ENCODE measurements at regions not wholly inside any gene's neighbourhood (a gene's known extent, or its start where the extent isn't known, plus 50 kb on each side); places are given as distances from the start of the nearest gene placed in this dataset.

DNA sequence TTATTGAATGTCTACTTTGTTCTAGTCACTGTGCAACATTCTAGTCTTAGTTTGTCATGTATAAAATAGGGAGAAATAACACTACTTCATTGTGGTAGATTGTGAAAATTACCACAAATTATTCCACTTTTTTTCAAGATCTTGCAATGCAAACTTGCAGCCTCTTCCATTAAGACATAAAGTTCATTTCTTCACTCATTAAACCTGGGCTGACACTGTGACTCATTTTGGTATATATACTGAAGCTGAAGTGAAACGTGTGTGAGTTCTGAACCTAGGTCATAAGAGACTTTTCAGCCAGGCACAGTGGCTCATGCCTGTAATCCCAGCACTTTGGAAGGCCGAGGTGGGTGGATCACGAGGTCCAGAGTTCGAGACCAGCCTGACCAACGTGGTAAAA is 329.0 kb downstream of the BCKDHB start:
- no peak overlapping the region for H3K4me3 ChIP-seq (ENCODE audit: low read depth in 2 of 2, low read length in 1 of 2)
- H3F3A ChIP-seq (replicated peaks; ENCODE audit: insufficient read depth): peaks cover 18% of the 10 kb centered on the region
- H2AFZ ChIP-seq (ENCODE audit: low read depth): no peak overlapping the region
- no peak overlapping the region for H3K9ac ChIP-seq
- H4K20me1 ChIP-seq (ENCODE audit: insufficient read depth): no peaks in the 10 kb centered on the region
- no peak for DNase-seq
- H3K27me3 ChIP-seq (ENCODE audit: insufficient read depth): no peaks in the 10 kb centered on the region
- H3K4me1 ChIP-seq (ENCODE audit: control insufficient read depth in 1 of 2, insufficient read depth in 2 of 2, low read depth in 1 of 2, low read length in 1 of 2): peaks cover 0 to 19% of the 10 kb centered on the region in 2 experiments; a peak in 3 of 4 replicates
- WGBS (ENCODE audit: low lambda C conversion rate): 96% methylated on average over 5 of the region's 5 CpGs
- H3K4me2 ChIP-seq: no peak overlapping the region
- ChIA-PET CTCF (no interaction called here), POLR2A (no interaction called here)
- no peaks in the 10 kb centered on the region for H3K9me3 ChIP-seq
- H3K36me3 ChIP-seq (replicated peaks in 1 of 2; ENCODE audit: control insufficient read depth in 1 of 2, insufficient read depth in 2 of 2, low read length in 1 of 2): no peaks in the 10 kb centered on the region
- no peaks in the 10 kb centered on the region for H3K9me2 ChIP-seq
- no peaks in the 10 kb centered on the region for H3K79me2 ChIP-seq (ENCODE audit: insufficient read depth)
- H3K27ac ChIP-seq (ENCODE audit: low read depth in 2 of 2, low read length in 1 of 2): no peak overlapping the region
- TF ChIP-seq, protein P1, sequence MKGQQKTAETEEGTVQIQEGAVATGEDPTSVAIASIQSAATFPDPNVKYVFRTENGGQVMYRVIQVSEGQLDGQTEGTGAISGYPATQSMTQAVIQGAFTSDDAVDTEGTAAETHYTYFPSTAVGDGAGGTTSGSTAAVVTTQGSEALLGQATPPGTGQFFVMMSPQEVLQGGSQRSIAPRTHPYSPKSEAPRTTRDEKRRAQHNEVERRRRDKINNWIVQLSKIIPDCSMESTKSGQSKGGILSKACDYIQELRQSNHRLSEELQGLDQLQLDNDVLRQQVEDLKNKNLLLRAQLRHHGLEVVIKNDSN (IDR thresholded peaks at IDR 0.05; ENCODE audit: borderline replicate concordance, low read depth): no peak
- no peak for TF ChIP-seq RFX5 (IDR thresholded peaks at IDR 0.05; ENCODE audit: low read length)
- TF ChIP-seq, protein P2, sequence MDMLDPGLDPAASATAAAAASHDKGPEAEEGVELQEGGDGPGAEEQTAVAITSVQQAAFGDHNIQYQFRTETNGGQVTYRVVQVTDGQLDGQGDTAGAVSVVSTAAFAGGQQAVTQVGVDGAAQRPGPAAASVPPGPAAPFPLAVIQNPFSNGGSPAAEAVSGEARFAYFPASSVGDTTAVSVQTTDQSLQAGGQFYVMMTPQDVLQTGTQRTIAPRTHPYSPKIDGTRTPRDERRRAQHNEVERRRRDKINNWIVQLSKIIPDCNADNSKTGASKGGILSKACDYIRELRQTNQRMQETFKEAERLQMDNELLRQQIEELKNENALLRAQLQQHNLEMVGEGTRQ (IDR thresholded peaks at IDR 0.05; ENCODE audit: borderline replicate concordance, low read depth, low read length): no peak
- no peak for TF ChIP-seq POLR2AphosphoS5 (IDR thresholded peaks at IDR 0.05; ENCODE audit: low read depth, low read length)
- TF ChIP-seq, protein P3, sequence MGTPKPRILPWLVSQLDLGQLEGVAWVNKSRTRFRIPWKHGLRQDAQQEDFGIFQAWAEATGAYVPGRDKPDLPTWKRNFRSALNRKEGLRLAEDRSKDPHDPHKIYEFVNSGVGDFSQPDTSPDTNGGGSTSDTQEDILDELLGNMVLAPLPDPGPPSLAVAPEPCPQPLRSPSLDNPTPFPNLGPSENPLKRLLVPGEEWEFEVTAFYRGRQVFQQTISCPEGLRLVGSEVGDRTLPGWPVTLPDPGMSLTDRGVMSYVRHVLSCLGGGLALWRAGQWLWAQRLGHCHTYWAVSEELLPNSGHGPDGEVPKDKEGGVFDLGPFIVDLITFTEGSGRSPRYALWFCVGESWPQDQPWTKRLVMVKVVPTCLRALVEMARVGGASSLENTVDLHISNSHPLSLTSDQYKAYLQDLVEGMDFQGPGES (IDR thresholded peaks at IDR 0.05; ENCODE audit: low read depth, low read length): no peak
- TF ChIP-seq YY1 (IDR thresholded peaks at IDR 0.05; ENCODE audit: low read depth): no peak
- no peak for TF ChIP-seq EZH2phosphoT487 (IDR thresholded peaks at IDR 0.05; ENCODE audit: borderline replicate concordance, low read depth)
- TF ChIP-seq FOXM1 (IDR thresholded peaks at IDR 0.05; ENCODE audit: low read depth): no peak
- TF ChIP-seq ELF1 (IDR thresholded peaks at IDR 0.05): no peak
- TF ChIP-seq MXI1 (IDR thresholded peaks at IDR 0.05; ENCODE audit: low read depth, low read length): no peak
- no peak for TF ChIP-seq TCF12 (IDR thresholded peaks at IDR 0.05)
- no peak for TF ChIP-seq EP300 (IDR thresholded peaks at IDR 0.05; ENCODE audit: borderline replicate concordance in 1 of 2, low read depth in 1 of 2, low read length in 1 of 2)
- no peak for TF ChIP-seq FOSL2 (IDR thresholded peaks at IDR 0.05; ENCODE audit: borderline replicate concordance, low read depth)
- TF ChIP-seq RAD21 (IDR thresholded peaks at IDR 0.05; ENCODE audit: low read length): no peak
- TF ChIP-seq GABPA (IDR thresholded peaks at IDR 0.05; ENCODE audit: low read depth): no peak
- TF ChIP-seq, protein P4, sequence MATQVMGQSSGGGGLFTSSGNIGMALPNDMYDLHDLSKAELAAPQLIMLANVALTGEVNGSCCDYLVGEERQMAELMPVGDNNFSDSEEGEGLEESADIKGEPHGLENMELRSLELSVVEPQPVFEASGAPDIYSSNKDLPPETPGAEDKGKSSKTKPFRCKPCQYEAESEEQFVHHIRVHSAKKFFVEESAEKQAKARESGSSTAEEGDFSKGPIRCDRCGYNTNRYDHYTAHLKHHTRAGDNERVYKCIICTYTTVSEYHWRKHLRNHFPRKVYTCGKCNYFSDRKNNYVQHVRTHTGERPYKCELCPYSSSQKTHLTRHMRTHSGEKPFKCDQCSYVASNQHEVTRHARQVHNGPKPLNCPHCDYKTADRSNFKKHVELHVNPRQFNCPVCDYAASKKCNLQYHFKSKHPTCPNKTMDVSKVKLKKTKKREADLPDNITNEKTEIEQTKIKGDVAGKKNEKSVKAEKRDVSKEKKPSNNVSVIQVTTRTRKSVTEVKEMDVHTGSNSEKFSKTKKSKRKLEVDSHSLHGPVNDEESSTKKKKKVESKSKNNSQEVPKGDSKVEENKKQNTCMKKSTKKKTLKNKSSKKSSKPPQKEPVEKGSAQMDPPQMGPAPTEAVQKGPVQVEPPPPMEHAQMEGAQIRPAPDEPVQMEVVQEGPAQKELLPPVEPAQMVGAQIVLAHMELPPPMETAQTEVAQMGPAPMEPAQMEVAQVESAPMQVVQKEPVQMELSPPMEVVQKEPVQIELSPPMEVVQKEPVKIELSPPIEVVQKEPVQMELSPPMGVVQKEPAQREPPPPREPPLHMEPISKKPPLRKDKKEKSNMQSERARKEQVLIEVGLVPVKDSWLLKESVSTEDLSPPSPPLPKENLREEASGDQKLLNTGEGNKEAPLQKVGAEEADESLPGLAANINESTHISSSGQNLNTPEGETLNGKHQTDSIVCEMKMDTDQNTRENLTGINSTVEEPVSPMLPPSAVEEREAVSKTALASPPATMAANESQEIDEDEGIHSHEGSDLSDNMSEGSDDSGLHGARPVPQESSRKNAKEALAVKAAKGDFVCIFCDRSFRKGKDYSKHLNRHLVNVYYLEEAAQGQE (IDR thresholded peaks at IDR 0.05; ENCODE audit: low read depth, low read length): no peak
